Parathyroid adenoma (tissue), 2 donors: ENCODE measurements at regions not wholly inside any gene's neighbourhood (a gene's known extent, or its start where the extent isn't known, plus 50 kb on each side); places are given as distances from the start of the nearest gene placed in this dataset.

Experiments used
- H2AFZ ChIP-seq: fragments of 300-600 bp; sonication (generic); one replicate; pipeline ENCODE4 v1.7.0; 2017; ENCODE audit warnings: antibody characterized with exemption, mild to moderate bottlenecking
- H3K27ac ChIP-seq: fragments of 300-600 bp; sonication (generic); one replicate; pipeline ENCODE4 v1.7.0; 2017
- H3K27me3 ChIP-seq: fragments of 300-600 bp; sonication (generic); one replicate; pipeline ENCODE4 v1.7.0; 2017; ENCODE audit warnings: low read length; ENCODE audit not compliant: control insufficient read depth, insufficient read depth
- H3K36me3 ChIP-seq: fragments of 300-600 bp; sonication (generic); one replicate; pipeline ENCODE4 v1.7.0; 2017; ENCODE audit warnings: low read length; ENCODE audit not compliant: control insufficient read depth, insufficient read depth
- H3K4me1 ChIP-seq: fragments of 300-600 bp; sonication (generic); one replicate; pipeline ENCODE4 v1.7.0; 2017; ENCODE audit warnings: control low read depth
- H3K4me2 ChIP-seq: fragments of 300-600 bp; sonication (generic); one replicate; pipeline ENCODE4 v1.7.0; 2017; ENCODE audit warnings: low read length
- H3K4me3 ChIP-seq: fragments of 300-600 bp; sonication (generic); one replicate; pipeline ENCODE4 v1.7.0; 2017; ENCODE audit warnings: low read depth, low read length
- H3K79me2 ChIP-seq: fragments of 300-600 bp; sonication (generic); one replicate; pipeline ENCODE4 v1.7.0; 2017; ENCODE audit warnings: control low read depth
- H3K9ac ChIP-seq: fragments of 300-600 bp; sonication (generic); one replicate; pipeline ENCODE4 v1.7.0; 2017; ENCODE audit warnings: mild to moderate bottlenecking
- H3K9me3 ChIP-seq: fragments of 300-600 bp; sonication (generic); one replicate; pipeline ENCODE4 v1.7.0; 2017; ENCODE audit warnings: low read length; ENCODE audit not compliant: control insufficient read depth
- CTCF ChIP-seq: fragments of 300-600 bp; sonication (generic); IDR thresholded peaks from one replicate; pipeline ENCODE4 v1.7.0; 2017; ENCODE audit warnings: antibody characterized with exemption, mild to moderate bottlenecking
- donor health status: primary hyperparathyroidism.

DNA sequence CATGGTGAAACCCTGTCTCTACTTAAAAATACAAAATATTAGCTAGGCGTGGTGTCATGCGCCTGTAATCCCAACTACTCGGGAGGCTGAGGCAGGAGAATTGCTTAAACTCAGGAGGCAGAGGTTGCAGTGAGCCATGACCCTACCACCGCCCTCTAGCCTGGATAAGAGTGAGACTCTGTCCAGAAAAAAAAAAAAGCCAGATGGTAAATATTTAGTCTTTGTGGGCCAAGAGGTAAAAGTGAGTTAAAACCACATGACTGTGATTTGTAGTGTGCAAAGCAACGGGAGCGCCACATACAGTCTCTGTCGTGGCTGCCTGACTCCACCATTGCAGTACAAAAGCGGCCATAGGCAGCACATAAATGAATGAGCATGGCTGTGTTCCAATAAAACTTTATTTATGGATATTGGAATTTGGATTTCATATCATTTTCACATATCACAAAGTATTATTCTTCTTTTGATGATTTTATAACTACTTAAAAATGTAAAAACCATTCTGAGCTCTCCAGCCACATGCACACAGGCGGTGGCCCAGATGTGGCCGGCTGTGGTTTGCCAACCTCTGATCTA, 51.8 kb upstream of the CASZ1 start:
- no peaks in the 10 kb centered on the region for H3K4me1 ChIP-seq
- no peak overlapping the region for H3K9ac ChIP-seq
- H3K36me3 ChIP-seq, result no peaks in the 10 kb centered on the region
- H3K27me3 ChIP-seq, result no peaks in the 10 kb centered on the region
- no peak for TF ChIP-seq CTCF
- H2AFZ ChIP-seq, result no peak overlapping the region
- no peaks in the 10 kb centered on the region for H3K79me2 ChIP-seq
- no peak overlapping the region for H3K27ac ChIP-seq
- H3K9me3 ChIP-seq, result no peaks in the 10 kb centered on the region
- no peak overlapping the region for H3K4me2 ChIP-seq
- no peak overlapping the region for H3K4me3 ChIP-seq

DNA sequence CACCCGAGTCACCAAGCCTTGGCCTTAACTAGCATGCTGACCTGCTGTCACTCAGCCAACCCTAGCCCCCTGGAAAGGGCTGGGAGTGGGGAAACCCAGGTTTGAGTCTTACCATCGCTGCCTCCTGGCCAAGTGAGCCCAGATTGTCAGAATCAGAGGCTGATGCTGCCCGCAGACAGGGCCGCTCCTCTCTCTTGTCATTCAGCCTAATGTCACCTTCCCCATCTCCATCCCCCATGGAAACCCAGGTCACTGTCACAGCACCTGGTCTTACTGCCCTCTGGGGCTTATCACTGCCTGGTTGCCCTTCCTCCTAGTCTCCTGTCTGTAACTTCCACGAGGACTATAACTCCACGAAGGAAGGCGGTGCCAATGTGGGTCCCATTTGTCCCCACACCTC, 53.6 kb upstream of the CASZ1 start:
- Histone ChIP-seq H3K4me2 (no peak overlapping the region), H3K4me3 (no peak overlapping the region), H3K9ac (no peak overlapping the region), H3K4me1 (no peaks in the 10 kb centered on the region), H3K36me3 (no peaks in the 10 kb centered on the region), H3K79me2 (no peaks in the 10 kb centered on the region), H3K9me3 (no peaks in the 10 kb centered on the region), H2AFZ (no peak overlapping the region), H3K27ac (no peak overlapping the region), H3K27me3 (no peaks in the 10 kb centered on the region)
- TF ChIP-seq CTCF, result no peak

DNA sequence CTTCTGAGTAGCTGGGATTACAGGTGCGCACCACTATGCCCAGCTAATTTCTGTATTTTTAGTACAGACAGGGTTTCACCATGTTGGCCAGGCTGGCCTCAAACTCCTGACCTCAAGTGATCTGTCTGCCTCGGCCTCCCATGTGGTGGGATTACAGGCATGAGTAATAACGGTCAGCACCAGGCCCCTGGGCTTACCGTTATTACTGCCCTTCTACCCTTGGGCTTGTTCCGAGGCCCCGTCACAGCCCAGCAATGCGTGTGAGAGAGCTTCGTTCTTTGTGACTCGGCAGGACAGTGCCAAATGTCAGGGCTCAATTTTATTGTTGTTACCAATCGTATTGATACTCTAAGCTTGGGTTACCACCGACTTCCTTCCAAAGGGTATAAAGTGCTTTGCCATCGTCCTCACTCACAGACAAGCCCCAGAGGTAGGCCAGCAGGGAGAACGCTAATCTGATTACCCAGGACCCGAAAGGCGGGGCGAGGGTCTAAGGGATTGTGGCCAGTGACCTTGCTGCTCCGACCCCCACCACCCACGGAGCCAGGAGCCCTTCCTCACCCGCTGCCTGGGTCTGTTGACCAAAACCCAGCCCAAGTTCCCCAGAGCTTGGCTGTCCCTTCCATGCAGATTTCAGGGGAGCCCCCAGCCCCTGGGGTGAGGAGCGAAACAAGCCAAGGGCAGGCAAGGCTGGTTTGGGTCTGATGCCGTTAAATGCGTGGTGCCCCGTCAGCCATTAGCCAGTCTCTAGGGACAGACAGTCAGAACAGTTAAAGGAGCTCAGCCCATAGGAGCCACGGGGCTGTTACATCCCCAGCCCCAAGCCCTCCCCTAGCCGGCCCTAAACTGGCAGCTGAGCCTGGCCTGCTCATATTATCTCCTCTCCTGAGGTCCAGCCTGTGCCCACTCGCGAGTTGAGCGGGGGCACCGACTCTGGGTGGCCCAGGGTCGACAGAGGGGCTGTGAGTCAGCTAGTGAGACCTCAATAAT, 54.9 kb upstream of the CASZ1 start:
- no peak overlapping the region for H3K4me3 ChIP-seq
- H2AFZ ChIP-seq, result no peak overlapping the region
- H3K9ac ChIP-seq, result no peak overlapping the region
- no peak overlapping the region for H3K27ac ChIP-seq
- H3K27me3 ChIP-seq, result no peaks in the 10 kb centered on the region
- no peak for TF ChIP-seq CTCF
- H3K4me2 ChIP-seq, result no peak overlapping the region
- H3K36me3 ChIP-seq, result no peaks in the 10 kb centered on the region
- no peaks in the 10 kb centered on the region for H3K79me2 ChIP-seq
- no peaks in the 10 kb centered on the region for H3K9me3 ChIP-seq
- H3K4me1 ChIP-seq, result no peaks in the 10 kb centered on the region

DNA sequence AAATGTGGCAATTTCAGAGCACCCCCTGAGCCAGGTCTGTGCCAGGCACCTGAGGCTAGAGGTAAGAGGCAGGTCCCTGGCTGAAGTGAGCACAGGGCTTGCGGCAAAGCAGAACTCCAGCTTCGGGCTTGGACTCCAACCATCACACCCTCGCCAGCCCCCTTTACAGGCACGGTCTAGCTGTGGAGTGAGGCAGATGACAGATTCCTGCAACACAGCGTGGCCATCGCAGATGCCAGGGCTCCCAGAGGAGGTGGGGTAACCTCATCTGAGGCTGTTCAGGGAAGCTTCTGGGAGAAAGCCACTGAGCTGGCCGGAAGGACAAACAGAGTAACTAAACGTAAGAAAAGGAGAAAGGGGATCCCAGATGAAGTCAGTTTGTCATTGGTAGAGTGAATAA, 55.6 kb upstream of the CASZ1 start:
- Histone ChIP-seq H3K4me1 (no peaks in the 10 kb centered on the region), H3K27ac (no peak overlapping the region), H3K4me2 (no peak overlapping the region), H3K9me3 (no peaks in the 10 kb centered on the region), H3K27me3 (no peaks in the 10 kb centered on the region), H2AFZ (no peak overlapping the region), H3K9ac (no peak overlapping the region), H3K4me3 (no peak overlapping the region), H3K79me2 (no peaks in the 10 kb centered on the region), H3K36me3 (no peaks in the 10 kb centered on the region)
- TF ChIP-seq CTCF, result no peak
